ENCODE measurements at regions not wholly inside any gene's neighbourhood (a gene's known extent, or its start where the extent isn't known, plus 50 kb on each side); places are given as distances from the start of the nearest gene placed in this dataset.

- no peaks in the 10 kb centered on the region for H3K36me3 ChIP-seq
- H3K9me3 ChIP-seq = no peaks in the 10 kb centered on the region
- no peak for TF ChIP-seq CTCF (IDR thresholded peaks at IDR 0.05 in 4 of 5, conservative IDR thresholded peaks at IDR 0.05 in 1 of 5)
- no peak for TF ChIP-seq POLR2A (IDR thresholded peaks at IDR 0.05)
- ATAC-seq (no peak), DNase-seq (no peak)
- H3K27me3 ChIP-seq = no peaks in the 10 kb centered on the region
- intact Hi-C loops (cut with DNase I; ENCODE audit: low total_unique reads) = no loop called here
- H3K4me1 ChIP-seq = peaks cover 6 to 10% of the 10 kb centered on the region in 2 donors
- no peak overlapping the region for H3K4me3 ChIP-seq
- in situ Hi-C loops (cut with MboI; ENCODE audit: low sequenced_read_pairs in 4 of 4) = no loop called here
- H3K27ac ChIP-seq = no peak overlapping the region
These were observed 249.8 kb downstream of the ANAPC1 start for GRCh38 chr2:111634050-111634794.

GRCh38 chr2:111634995-111635538, 248.9 kb downstream of the ANAPC1 start:
- H3K4me3 ChIP-seq = no peak overlapping the region
- ATAC-seq (no peak), DNase-seq (no peak)
- H3K27me3 ChIP-seq = no peaks in the 10 kb centered on the region
- TF ChIP-seq CTCF (IDR thresholded peaks at IDR 0.05 in 4 of 5, conservative IDR thresholded peaks at IDR 0.05 in 1 of 5) (no peak), POLR2A (IDR thresholded peaks at IDR 0.05) (no peak)
- no peak overlapping the region for H3K27ac ChIP-seq
- no peaks in the 10 kb centered on the region for H3K9me3 ChIP-seq
- intact Hi-C loops (cut with DNase I; ENCODE audit: low total_unique reads) = loop anchor here (5.0 kb wide), 1 partner anchor 67 kb away; no protein-coding TSS in a partner anchor
- in situ Hi-C loops (cut with MboI; ENCODE audit: low sequenced_read_pairs in 4 of 4) = no loop called here
- no peaks in the 10 kb centered on the region for H3K36me3 ChIP-seq
- H3K4me1 ChIP-seq = peaks cover 6 to 10% of the 10 kb centered on the region in 2 donors

GRCh38 chr2:111636905-111637304, 247.1 kb downstream of the ANAPC1 start:
- H3K27ac ChIP-seq = no peak overlapping the region
- no peaks in the 10 kb centered on the region for H3K9me3 ChIP-seq
- ATAC-seq (no peak), DNase-seq (no peak)
- TF ChIP-seq CTCF (IDR thresholded peaks at IDR 0.05 in 4 of 5, conservative IDR thresholded peaks at IDR 0.05 in 1 of 5) = no peak
- no peak for TF ChIP-seq POLR2A (IDR thresholded peaks at IDR 0.05)
- intact Hi-C loops (cut with DNase I; ENCODE audit: low total_unique reads) = loop anchor here (5.0 kb wide), 1 partner anchor 65 kb away; no protein-coding TSS in a partner anchor
- no peaks in the 10 kb centered on the region for H3K36me3 ChIP-seq
- peaks cover 6 to 10% of the 10 kb centered on the region in 2 donors for H3K4me1 ChIP-seq
- in situ Hi-C loops (cut with MboI; ENCODE audit: low sequenced_read_pairs in 4 of 4) = no loop called here
- no peak overlapping the region for H3K4me3 ChIP-seq
- H3K27me3 ChIP-seq = no peaks in the 10 kb centered on the region

- H3K9me3 ChIP-seq = no peaks in the 10 kb centered on the region
- ATAC-seq (peak; percentile 91 to 98), DNase-seq (peak in 1 of 2 donors; percentile 40)
- in situ Hi-C loops (cut with MboI; ENCODE audit: low sequenced_read_pairs in 4 of 4) = no loop called here
- H3K27ac ChIP-seq = peak overlapping the region; percentile 44 to 65 (median 58)
- intact Hi-C loops (cut with DNase I; ENCODE audit: low total_unique reads) = loop anchor here (5.0 kb wide), 1 partner anchor 64 kb away; no protein-coding TSS in a partner anchor
- no peak for TF ChIP-seq POLR2A (IDR thresholded peaks at IDR 0.05)
- no peak for TF ChIP-seq CTCF (IDR thresholded peaks at IDR 0.05 in 4 of 5, conservative IDR thresholded peaks at IDR 0.05 in 1 of 5)
- H3K27me3 ChIP-seq = no peaks in the 10 kb centered on the region
- no peak overlapping the region for H3K4me3 ChIP-seq
- peaks cover 5 to 6% of the 10 kb centered on the region in 2 donors for H3K4me1 ChIP-seq
- H3K36me3 ChIP-seq = no peaks in the 10 kb centered on the region
These were observed 245.6 kb downstream of the ANAPC1 start for GRCh38 chr2:111638274-111638877.
